Astrocyte of the spinal cord (primary cell): ENCODE measurements at regions not wholly inside any gene's neighbourhood (a gene's known extent, or its start where the extent isn't known, plus 50 kb on each side); places are given as distances from the start of the nearest gene placed in this dataset.
"Not testable (repeated sequence)": the region's sequence is repeated elsewhere in the genome, so short reads cannot be mapped to it uniquely, and the experiment has no call there.

Experiments used
- DNase-seq: peaks from one replicate; pipeline ENCODE4 v3.0.0; 2011; ENCODE audit warnings: low read depth, low spot score
- H3K4me3 ChIP-seq: 2 replicates; pipeline ENCODE4 v1.5.1; 2011; ENCODE audit warnings: low read depth, mild to moderate bottlenecking, low read length, moderate library complexity
- in situ Hi-C: cut with HindIII; loops from 2 replicates; pipeline ENCODE4 v1.10.0; 2017; ENCODE audit warnings: low sequenced_read_pairs
- TF ChIP-seq, protein P1 (sequence below): IDR thresholded peaks from 2 replicates; pipeline ENCODE4 v1.5.1; 2012; ENCODE audit warnings: low read depth, mild to moderate bottlenecking, low read length, inconsistent platforms

DNA sequence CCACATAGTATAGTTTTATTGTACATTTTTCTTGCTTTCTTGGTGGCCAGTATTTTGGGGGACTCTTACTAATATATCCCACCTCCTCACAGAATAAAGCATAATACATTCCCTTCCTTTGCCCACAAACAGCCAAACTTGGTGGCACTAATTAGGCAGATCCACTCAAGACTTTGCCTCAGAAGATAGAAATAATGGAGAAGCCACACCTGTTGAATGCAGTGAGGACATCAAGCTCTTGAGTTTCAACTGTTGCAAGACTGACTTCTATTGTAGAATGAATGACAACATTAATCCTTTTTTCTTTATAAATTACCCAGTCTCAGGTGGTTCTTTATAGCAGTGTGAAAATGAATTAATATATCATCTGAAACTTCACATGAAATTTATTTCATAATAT, 1183.6 kb upstream of the ATXN8OS start:
- TF ChIP-seq, protein P1, sequence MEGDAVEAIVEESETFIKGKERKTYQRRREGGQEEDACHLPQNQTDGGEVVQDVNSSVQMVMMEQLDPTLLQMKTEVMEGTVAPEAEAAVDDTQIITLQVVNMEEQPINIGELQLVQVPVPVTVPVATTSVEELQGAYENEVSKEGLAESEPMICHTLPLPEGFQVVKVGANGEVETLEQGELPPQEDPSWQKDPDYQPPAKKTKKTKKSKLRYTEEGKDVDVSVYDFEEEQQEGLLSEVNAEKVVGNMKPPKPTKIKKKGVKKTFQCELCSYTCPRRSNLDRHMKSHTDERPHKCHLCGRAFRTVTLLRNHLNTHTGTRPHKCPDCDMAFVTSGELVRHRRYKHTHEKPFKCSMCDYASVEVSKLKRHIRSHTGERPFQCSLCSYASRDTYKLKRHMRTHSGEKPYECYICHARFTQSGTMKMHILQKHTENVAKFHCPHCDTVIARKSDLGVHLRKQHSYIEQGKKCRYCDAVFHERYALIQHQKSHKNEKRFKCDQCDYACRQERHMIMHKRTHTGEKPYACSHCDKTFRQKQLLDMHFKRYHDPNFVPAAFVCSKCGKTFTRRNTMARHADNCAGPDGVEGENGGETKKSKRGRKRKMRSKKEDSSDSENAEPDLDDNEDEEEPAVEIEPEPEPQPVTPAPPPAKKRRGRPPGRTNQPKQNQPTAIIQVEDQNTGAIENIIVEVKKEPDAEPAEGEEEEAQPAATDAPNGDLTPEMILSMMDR: no peak
- DNase-seq: no peak
- H3K4me3 ChIP-seq: no peak overlapping the region
- in situ Hi-C loops: no loop called here

DNA sequence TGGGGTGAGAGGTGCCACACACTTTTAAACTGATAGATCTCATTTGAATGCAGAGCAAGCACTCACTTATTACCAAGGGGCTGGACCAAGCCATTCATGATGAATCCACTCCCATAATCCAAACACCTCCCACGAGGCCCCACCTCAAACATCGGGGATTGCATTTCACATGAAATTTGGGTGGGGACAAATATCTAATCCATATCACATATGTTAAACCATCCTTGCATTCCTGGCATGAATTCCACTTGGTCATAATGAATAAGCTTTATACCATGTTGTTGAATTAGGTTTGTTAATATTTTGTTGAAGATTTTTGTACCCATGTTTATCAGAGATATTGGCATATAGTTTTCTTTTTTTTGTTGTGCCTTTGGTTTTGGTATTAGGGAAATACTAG, 1198.7 kb upstream of the ATXN8OS start:
- TF ChIP-seq, protein P1: no peak
- H3K4me3 ChIP-seq: no peak overlapping the region
- no peak for DNase-seq
- in situ Hi-C loops: no loop called here

DNA sequence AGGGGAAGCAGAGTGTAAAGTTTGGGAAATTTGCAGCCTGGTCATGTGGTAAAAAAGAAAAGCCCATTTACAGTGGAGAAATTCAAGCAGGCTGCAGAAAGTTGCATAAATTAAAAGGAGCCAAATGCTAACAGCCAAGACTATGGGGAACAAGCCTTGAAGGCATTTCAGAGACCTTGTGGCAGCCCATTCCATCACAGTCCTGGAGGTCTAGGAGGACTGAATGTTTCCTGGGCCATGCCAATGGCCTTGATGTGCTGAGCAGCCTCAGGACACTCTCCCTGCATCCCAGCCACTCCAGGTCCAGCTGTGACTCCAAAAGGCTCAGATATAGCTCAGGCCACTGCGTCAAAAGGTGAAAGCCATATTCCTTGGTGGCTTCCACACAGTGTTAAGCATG, 1202.4 kb upstream of the ATXN8OS start:
- in situ Hi-C loops: no loop called here
- DNase-seq: no peak
- TF ChIP-seq, protein P1: no peak
- no peak overlapping the region for H3K4me3 ChIP-seq

DNA sequence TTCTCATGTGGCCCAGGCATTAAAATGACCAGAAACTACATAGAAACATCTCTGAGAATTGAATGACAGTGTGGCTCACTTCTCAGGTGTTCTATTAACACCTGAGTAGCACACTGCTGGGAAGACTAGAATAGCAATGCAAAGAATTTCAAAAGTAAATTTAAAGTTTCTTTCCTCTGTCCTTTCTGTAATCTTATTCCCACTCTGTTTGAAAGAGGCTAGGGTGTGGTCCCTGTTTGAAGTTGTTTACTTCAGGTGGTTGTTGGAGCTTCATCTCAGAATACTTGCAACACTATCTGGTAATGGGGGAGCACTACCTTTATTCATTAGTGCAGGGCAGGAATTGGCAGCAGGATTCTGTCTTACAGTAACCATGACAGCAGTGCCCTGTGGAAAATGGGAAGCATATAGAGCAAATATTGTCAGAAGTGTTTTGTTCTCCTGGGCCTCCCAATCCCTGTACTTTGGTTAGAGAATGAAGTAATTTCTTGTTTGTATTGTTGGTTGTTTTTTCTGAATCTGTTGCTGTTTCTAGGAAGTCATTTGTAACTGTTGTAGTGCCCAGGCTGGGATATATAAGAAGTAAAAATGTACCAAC, 1210.2 kb upstream of the ATXN8OS start:
- TF ChIP-seq, protein P1: no peak
- H3K4me3 ChIP-seq: no peak overlapping the region
- no peak for DNase-seq
- in situ Hi-C loops: no loop called here

DNA sequence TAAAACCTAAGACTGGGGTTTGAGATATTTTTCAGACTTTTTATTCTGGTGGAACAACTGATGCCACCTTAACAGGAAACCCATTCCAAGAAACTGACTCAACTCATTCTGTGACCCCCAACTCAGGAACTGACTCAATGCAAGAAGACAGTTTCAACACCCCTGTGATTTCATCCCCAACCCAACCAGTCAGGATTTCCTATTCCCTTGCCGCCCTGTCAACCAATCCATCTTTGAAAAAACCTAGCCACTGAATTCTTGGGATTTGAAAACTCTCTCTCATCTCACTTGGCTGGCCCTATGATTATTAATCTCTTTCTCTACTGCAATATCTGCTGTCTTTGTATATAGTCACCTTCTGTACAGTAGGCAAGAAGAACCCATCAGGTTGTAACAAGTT, 1211.9 kb upstream of the ATXN8OS start:
- H3K4me3 ChIP-seq: no peak overlapping the region
- in situ Hi-C loops: no loop called here
- DNase-seq: no peak
- TF ChIP-seq, protein P1: no peak

DNA sequence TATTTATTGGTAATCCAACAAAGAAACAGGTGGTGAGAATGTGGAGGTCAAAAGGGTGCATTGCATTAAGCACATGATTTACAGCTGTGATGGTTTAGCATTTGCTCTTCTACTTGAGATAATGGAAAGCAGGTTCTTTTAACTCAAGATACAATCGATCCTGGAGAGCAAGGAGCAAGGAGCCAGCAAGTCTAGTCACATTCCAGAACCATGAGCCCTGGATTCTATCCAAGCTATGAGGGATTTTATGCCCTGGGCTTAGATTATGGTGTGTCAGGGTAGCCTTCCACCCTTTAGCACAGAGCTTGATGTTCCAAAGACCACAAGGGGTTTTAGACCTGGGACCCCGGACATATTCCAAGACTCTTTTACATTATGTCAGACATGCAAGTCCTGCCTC, 1213.9 kb upstream of the ATXN8OS start:
- H3K4me3 ChIP-seq, in situ Hi-C loops, DNase-seq: not testable (repeated sequence)

DNA sequence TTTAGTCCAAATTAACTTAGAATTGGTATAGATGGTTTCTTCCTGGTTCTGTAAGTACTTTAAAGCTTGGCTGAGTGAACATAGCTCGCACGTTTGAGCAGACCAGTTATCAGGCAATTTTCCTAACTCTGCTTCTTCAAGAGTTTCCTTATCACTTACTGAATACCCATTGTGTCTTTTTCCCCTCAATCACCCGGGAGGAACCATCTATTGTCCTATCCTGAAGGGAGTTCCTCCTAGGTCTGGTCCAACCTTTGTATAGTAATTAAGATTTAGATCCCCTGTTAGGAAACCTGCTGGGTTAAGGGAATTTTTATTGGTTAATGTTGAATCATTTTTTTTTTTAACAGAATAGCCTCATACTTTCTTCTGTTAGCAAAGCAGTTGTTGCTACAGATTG, 1215.0 kb upstream of the ATXN8OS start:
- H3K4me3 ChIP-seq, DNase-seq, in situ Hi-C loops: not testable (repeated sequence)

DNA sequence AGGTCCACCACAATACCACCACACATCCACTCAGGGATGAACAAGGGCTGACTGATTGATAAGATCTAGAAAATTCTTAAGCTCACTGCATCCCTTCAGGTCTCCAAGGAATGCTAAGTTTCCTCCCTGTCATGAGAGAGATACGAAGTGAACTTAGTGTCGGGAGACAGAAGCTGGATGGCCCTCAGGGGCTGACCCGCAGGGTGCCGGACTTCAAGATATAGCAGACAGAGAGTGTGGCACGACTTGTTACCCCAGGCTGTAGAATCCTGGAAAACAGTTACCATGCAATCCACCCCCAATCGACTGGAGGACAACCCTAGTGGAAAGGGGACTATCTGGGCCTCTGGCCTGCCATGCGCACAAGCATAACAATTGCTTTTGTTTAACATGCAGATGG, 1217.5 kb upstream of the ATXN8OS start:
- in situ Hi-C loops, DNase-seq, H3K4me3 ChIP-seq: not testable (repeated sequence)
